ENCODE measurements at regions not wholly inside any gene's neighbourhood (a gene's known extent, or its start where the extent isn't known, plus 50 kb on each side); places are given as distances from the start of the nearest gene placed in this dataset.

DNA sequence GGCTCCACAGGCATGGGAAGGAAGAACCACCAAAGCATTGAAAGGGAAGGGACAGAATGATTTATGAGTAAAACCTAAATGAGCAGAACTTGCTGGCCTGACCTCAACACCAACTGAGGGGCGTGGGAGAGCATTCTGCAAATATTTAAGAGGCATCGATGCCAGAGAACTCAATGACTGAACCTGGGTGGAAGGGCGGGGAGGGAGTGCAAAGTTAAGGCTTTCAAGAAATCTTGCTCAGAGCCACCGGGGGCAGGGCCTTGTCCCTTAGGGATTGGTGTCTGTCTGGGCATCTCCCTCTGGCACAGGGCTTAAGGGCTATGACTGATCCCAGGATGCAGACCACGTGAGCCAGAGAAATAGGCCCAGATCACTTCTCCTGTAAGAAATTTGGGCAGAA is 137.1 kb downstream of the ADAMTS15 start:
- ChIA-PET POLR2A (no interaction called here), CTCF (interaction anchor here (1.4 kb wide), 1 partner anchor 36 kb away, joined by 4 read pairs; no protein-coding TSS in a partner anchor)
- TF ChIP-seq, protein P1, sequence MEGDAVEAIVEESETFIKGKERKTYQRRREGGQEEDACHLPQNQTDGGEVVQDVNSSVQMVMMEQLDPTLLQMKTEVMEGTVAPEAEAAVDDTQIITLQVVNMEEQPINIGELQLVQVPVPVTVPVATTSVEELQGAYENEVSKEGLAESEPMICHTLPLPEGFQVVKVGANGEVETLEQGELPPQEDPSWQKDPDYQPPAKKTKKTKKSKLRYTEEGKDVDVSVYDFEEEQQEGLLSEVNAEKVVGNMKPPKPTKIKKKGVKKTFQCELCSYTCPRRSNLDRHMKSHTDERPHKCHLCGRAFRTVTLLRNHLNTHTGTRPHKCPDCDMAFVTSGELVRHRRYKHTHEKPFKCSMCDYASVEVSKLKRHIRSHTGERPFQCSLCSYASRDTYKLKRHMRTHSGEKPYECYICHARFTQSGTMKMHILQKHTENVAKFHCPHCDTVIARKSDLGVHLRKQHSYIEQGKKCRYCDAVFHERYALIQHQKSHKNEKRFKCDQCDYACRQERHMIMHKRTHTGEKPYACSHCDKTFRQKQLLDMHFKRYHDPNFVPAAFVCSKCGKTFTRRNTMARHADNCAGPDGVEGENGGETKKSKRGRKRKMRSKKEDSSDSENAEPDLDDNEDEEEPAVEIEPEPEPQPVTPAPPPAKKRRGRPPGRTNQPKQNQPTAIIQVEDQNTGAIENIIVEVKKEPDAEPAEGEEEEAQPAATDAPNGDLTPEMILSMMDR (IDR thresholded peaks at IDR 0.05; ENCODE audit: unreplicated experiment), result no peak
- no peaks in the 10 kb centered on the region for H3K9me3 Mint-ChIP-seq (ENCODE audit: unreplicated experiment)
- BruUV-seq (replicated peaks), result no TSS peak
- no peaks in the 10 kb centered on the region for H3K36me3 Mint-ChIP-seq (ENCODE audit: insufficient read depth, unreplicated experiment)
- no peak overlapping the region for H3K4me3 Mint-ChIP-seq (ENCODE audit: unreplicated experiment)
- intact Hi-C loops (cut with micrococcal nuclease), result no loop called here
- peaks cover 22% of the 10 kb centered on the region for H3K4me1 Mint-ChIP-seq (ENCODE audit: insufficient read depth, unreplicated experiment)
- H3K27me3 Mint-ChIP-seq (ENCODE audit: insufficient read depth, unreplicated experiment), result no peaks in the 10 kb centered on the region
- DNase-seq (ENCODE audit: unreplicated experiment), result peak; percentile 31
- peak overlapping the region; percentile 33 for H3K27ac Mint-ChIP-seq (ENCODE audit: low read depth, unreplicated experiment)

DNA sequence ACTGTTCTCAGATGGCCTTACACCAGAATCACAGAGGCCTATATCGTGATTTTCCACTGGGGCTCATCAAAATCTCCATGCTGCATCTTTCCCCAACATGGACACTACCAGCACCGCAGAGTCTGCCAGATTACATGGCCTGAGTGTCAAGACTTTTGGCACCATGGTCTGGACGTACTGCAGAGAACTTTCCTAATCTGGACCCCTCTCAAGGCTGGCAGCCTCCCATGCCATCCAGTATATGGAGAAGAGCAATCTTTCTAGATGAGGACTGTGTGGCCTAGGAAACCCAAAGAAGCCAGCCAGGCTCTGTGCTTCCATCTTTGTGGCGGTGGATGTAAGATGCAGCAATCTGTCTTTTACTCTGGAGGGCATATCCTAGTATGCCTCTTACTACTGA is 139.2 kb downstream of the ADAMTS15 start:
- H3K27me3 Mint-ChIP-seq (ENCODE audit: insufficient read depth, unreplicated experiment), result no peaks in the 10 kb centered on the region
- intact Hi-C loops (cut with micrococcal nuclease), result no loop called here
- ChIA-PET CTCF (interaction anchor here (1.2 kb wide), 1 partner anchor 306 kb away, joined by 4 read pairs; no protein-coding TSS in a partner anchor), POLR2A (no interaction called here)
- H3K4me1 Mint-ChIP-seq (ENCODE audit: insufficient read depth, unreplicated experiment), result peaks cover 18% of the 10 kb centered on the region
- no peak overlapping the region for H3K27ac Mint-ChIP-seq (ENCODE audit: low read depth, unreplicated experiment)
- H3K36me3 Mint-ChIP-seq (ENCODE audit: insufficient read depth, unreplicated experiment), result no peaks in the 10 kb centered on the region
- no peaks in the 10 kb centered on the region for H3K9me3 Mint-ChIP-seq (ENCODE audit: unreplicated experiment)
- DNase-seq (ENCODE audit: unreplicated experiment), result no peak
- no TSS peak for BruUV-seq (replicated peaks)
- TF ChIP-seq, protein P1 (IDR thresholded peaks at IDR 0.05; ENCODE audit: unreplicated experiment), result no peak
- H3K4me3 Mint-ChIP-seq (ENCODE audit: unreplicated experiment), result no peak overlapping the region

DNA sequence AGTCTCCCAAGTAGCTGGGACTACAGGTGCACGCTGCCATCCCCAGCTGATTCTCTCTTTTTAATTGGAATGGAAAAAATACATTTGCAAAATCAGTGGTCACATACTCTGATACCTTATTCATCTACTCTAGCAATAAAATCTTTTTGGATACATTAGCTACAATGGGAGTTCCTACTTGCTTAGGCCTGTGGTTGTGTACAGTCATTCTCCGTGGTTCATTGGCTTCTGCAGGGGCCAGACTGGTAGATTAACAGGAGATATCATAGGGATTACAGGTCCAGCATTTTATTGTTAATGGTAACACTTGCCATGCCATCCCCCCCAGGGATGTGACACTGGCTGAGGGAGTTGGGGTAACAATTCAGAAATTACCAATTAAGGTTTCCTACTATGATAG is 140.0 kb downstream of the ADAMTS15 start:
- no peaks in the 10 kb centered on the region for H3K9me3 Mint-ChIP-seq (ENCODE audit: unreplicated experiment)
- CTCF ChIA-PET, result interaction anchor here (0.7 kb wide), 2 partner anchors 198 to 260 kb away, joined by 3 read pairs; no protein-coding TSS in a partner anchor
- TF ChIP-seq, protein P1 (IDR thresholded peaks at IDR 0.05; ENCODE audit: unreplicated experiment), result no peak
- BruUV-seq (replicated peaks), result no TSS peak
- H3K36me3 Mint-ChIP-seq (ENCODE audit: insufficient read depth, unreplicated experiment), result no peaks in the 10 kb centered on the region
- no peak for DNase-seq (ENCODE audit: unreplicated experiment)
- intact Hi-C loops (cut with micrococcal nuclease), result no loop called here
- no peaks in the 10 kb centered on the region for H3K27me3 Mint-ChIP-seq (ENCODE audit: insufficient read depth, unreplicated experiment)
- H3K4me1 Mint-ChIP-seq (ENCODE audit: insufficient read depth, unreplicated experiment), result peaks cover 18% of the 10 kb centered on the region
- H3K27ac Mint-ChIP-seq (ENCODE audit: low read depth, unreplicated experiment), result peak overlapping the region; percentile 42
- H3K4me3 Mint-ChIP-seq (ENCODE audit: unreplicated experiment), result no peak overlapping the region
- POLR2A ChIA-PET, result no interaction called here

DNA sequence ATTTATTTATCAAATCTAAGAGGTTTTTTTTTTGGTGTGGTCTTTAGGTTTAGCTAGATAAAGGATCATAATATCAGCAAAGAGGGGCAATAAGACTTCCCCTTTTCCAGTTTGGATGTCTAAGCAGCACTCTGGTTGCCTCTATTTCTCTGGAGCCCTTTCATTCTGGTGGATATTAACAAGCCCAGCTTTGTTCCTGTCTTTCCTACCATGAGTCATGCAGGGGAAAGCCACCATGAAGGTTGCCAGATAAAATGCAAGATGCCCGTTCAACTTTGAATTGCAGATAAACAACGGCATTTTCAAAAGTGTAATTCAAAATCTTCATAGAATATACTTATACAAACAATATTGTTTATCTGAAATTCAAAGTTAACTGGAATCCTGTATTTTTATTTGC is 143.6 kb downstream of the ADAMTS15 start:
- H3K4me3 Mint-ChIP-seq (ENCODE audit: unreplicated experiment), result no peak overlapping the region
- ChIA-PET POLR2A (no interaction called here), CTCF (interaction anchor here (0.7 kb wide), 1 partner anchor 10 kb away, joined by 3 read pairs; no protein-coding TSS in a partner anchor)
- TF ChIP-seq, protein P1 (IDR thresholded peaks at IDR 0.05; ENCODE audit: unreplicated experiment), result no peak
- intact Hi-C loops (cut with micrococcal nuclease), result no loop called here
- peak; percentile 41 for DNase-seq (ENCODE audit: unreplicated experiment)
- H3K36me3 Mint-ChIP-seq (ENCODE audit: insufficient read depth, unreplicated experiment), result no peaks in the 10 kb centered on the region
- no peaks in the 10 kb centered on the region for H3K9me3 Mint-ChIP-seq (ENCODE audit: unreplicated experiment)
- peaks cover 6% of the 10 kb centered on the region for H3K4me1 Mint-ChIP-seq (ENCODE audit: insufficient read depth, unreplicated experiment)
- no peaks in the 10 kb centered on the region for H3K27me3 Mint-ChIP-seq (ENCODE audit: insufficient read depth, unreplicated experiment)
- no TSS peak for BruUV-seq (replicated peaks)
- peak overlapping the region; percentile 37 for H3K27ac Mint-ChIP-seq (ENCODE audit: low read depth, unreplicated experiment)

All from MCF 10A (cell line).